SH-SY5Y (cell line): ENCODE measurements at regions not wholly inside any gene's neighbourhood (a gene's known extent, or its start where the extent isn't known, plus 50 kb on each side); places are given as distances from the start of the nearest gene placed in this dataset.

ENCODE experiments used
- GATA2 ChIP-seq: IDR thresholded peaks from 2 replicates; pipeline ENCODE4 v1.6.1; 2011; ENCODE audit warnings: mild to moderate bottlenecking, low read depth, low read length
- GATA3 ChIP-seq: IDR thresholded peaks from 2 replicates; pipeline ENCODE4 v1.6.1; 2011; ENCODE audit warnings: low read depth, mild to moderate bottlenecking, low read length, moderate library complexity

DNA sequence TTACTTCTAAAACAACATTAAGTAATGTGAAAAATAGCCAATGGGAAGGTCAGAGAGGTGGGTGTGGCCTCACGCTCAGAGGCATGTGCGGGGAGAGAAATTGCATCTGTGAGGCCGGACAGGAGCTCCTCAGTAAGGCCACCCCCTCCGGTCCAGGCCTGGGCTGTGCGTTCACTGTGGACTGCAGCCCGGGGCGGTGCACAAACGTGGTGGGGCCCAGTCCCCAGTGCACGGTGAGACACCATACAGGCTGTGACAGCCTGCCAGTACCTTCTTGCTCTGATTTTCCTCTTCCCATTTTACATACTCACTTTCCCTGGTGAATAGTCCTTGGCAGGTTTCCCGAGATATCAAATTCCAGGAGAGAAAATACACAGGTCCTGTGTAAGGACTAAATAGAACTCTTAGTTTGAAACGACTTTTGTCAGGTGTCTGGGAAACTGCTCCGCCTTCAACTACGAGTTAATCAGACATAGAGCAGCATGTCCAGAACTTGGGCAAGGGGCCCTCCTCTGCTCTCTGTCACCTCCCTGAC lies 174.1 kb upstream of the MKI67 start:
- no peak for TF ChIP-seq GATA3
- no peak for TF ChIP-seq GATA2
